ENCODE measurements at regions not wholly inside any gene's neighbourhood (a gene's known extent, or its start where the extent isn't known, plus 50 kb on each side); places are given as distances from the start of the nearest gene placed in this dataset.

DNA sequence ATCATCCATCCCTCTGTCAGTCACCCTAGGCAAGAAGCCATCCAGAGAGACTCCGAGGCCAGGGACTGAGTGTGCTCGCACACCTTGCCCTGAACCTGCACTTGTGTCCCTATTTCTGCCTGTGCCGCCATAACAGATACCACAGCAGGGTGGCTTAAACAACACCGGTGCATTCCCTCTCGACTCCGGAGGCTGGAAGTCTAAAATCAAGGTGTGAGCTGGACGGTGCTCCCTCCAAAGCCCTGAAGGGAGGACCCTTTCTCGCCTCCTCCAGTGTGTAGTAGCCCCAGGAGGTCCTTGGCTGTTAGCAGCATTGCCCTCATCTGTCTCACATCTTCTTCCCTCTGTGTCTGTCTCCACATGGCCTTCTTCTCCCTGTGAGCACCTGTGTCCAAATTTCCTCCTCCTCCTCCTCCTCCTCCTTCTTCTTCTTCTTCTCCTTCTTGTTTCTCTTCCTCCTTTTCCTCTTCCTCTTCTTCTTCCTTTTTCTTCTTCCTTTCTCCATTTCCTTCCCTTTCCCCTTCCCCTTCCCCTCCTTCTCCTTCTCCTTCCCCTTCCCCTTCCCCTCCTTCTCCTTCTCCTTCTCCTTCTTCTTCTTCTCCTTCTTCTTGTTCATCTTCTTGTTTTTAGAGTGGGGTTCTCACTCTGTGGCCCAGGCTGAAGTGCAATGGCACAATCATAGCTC, 98.1 kb upstream of the ENPP6 start:
- TF ChIP-seq CTCF (IDR thresholded peaks at IDR 0.05) = no peak
- no peak for TF ChIP-seq POLR2A (IDR thresholded peaks at IDR 0.05)
- no peak for TF ChIP-seq POLR2AphosphoS5 (IDR thresholded peaks at IDR 0.05)
